Osteoblast (primary cell): ENCODE measurements at regions not wholly inside any gene's neighbourhood (a gene's known extent, or its start where the extent isn't known, plus 50 kb on each side); places are given as distances from the start of the nearest gene placed in this dataset.

Source experiments
- DNase-seq: peaks from one replicate; pipeline ENCODE4 v3.0.0; 2011; ENCODE audit warnings: low spot score, mixed read lengths; ENCODE audit not compliant: insufficient read length; ENCODE audit errors: missing footprints
- H2AFZ ChIP-seq: 2 replicates; pipeline ENCODE4 v1.6.0; 2011; ENCODE audit warnings: mild to moderate bottlenecking, low read length
- H3K27ac ChIP-seq: 2 replicates; pipeline ENCODE4 v1.5.1; 2011; ENCODE audit warnings: mild to moderate bottlenecking, low read depth, low read length, moderate library complexity
- H3K27me3 ChIP-seq: 2 replicates; pipeline ENCODE4 v1.6.0; 2012; ENCODE audit warnings: mild to moderate bottlenecking, control low read depth, inconsistent platforms, low read length, moderate library complexity; ENCODE audit not compliant: insufficient read depth
- H3K36me3 ChIP-seq: 2 replicates; pipeline ENCODE4 v1.5.1; 2011; ENCODE audit warnings: mild to moderate bottlenecking, low read length, control low read depth, moderate library complexity; ENCODE audit not compliant: insufficient read depth
- H3K4me1 ChIP-seq: 2 replicates; pipeline ENCODE4 v1.5.1; 2011; ENCODE audit warnings: mild to moderate bottlenecking, low read length, control low read depth, moderate library complexity; ENCODE audit not compliant: insufficient read depth
- H3K4me2 ChIP-seq: 2 replicates; pipeline ENCODE4 v1.6.0; 2011; ENCODE audit warnings: mild to moderate bottlenecking, low read length; ENCODE audit not compliant: insufficient read depth
- H3K4me3 ChIP-seq: fragments of 200-600 bp; sonication (generic); 3 replicates; pipeline ENCODE4 v1.5.1; 2012; ENCODE audit warnings: mild to moderate bottlenecking, low read length, inconsistent platforms; ENCODE audit not compliant: insufficient read depth
- H3K79me2 ChIP-seq: 2 replicates; pipeline ENCODE4 v1.6.0; 2012; ENCODE audit warnings: mild to moderate bottlenecking, low read length, control low read depth, inconsistent platforms; ENCODE audit not compliant: insufficient read depth
- H3K9me3 ChIP-seq: 2 replicates; pipeline ENCODE4 v1.5.1; 2011; ENCODE audit warnings: low read depth, low read length, control low read depth
- H4K20me1 ChIP-seq: 2 replicates; pipeline ENCODE4 v1.6.0; 2012; ENCODE audit warnings: mild to moderate bottlenecking, low read length, control low read depth; ENCODE audit not compliant: insufficient read depth
- CTCF ChIP-seq: IDR thresholded peaks from 2 replicates; pipeline ENCODE4 v1.5.1; 2011; ENCODE audit warnings: mild to moderate bottlenecking, low read depth, low read length, moderate library complexity; ENCODE audit errors: extremely low read depth

- no peaks in the 10 kb centered on the region for H3K27me3 ChIP-seq
- H4K20me1 ChIP-seq = no peaks in the 10 kb centered on the region
- no peak overlapping the region for H3K4me3 ChIP-seq
- no peak for DNase-seq
- no peak overlapping the region for H3K4me2 ChIP-seq
- no peaks in the 10 kb centered on the region for H3K9me3 ChIP-seq
- no peaks in the 10 kb centered on the region for H3K79me2 ChIP-seq
- no peak for TF ChIP-seq CTCF
- H3K4me1 ChIP-seq = peaks cover 49% of the 10 kb centered on the region
- no peak overlapping the region for H2AFZ ChIP-seq
- H3K36me3 ChIP-seq = no peaks in the 10 kb centered on the region
- no peak overlapping the region for H3K27ac ChIP-seq
These were observed 158.2 kb upstream of the RUNX1 start for GRCh38 chr21:35207322-35207721.

GRCh38 chr21:35206141-35207125 lies 157.3 kb upstream of the RUNX1 start:
- Histone ChIP-seq H3K4me3 (no peak overlapping the region), H3K9me3 (no peaks in the 10 kb centered on the region)
- DNase-seq = no peak

GRCh38 chr21:35204850-35205541 lies 155.9 kb upstream of the RUNX1 start:
- no peaks in the 10 kb centered on the region for H3K79me2 ChIP-seq
- H3K4me2 ChIP-seq = peak overlapping the region; percentile 23
- peak; percentile 58 for DNase-seq

More at GRCh38 chr21:35206141-35207125, 157.3 kb upstream of the RUNX1 start:
- H3K27ac ChIP-seq = no peak overlapping the region
- peaks cover 51% of the 10 kb centered on the region for H3K4me1 ChIP-seq
- H3K4me2 ChIP-seq = no peak overlapping the region
- no peaks in the 10 kb centered on the region for H3K79me2 ChIP-seq
- no peaks in the 10 kb centered on the region for H4K20me1 ChIP-seq
- no peaks in the 10 kb centered on the region for H3K36me3 ChIP-seq
- no peak for TF ChIP-seq CTCF
- peak overlapping the region; percentile 31 for H2AFZ ChIP-seq
- H3K27me3 ChIP-seq = no peaks in the 10 kb centered on the region

More at GRCh38 chr21:35204850-35205541, 155.9 kb upstream of the RUNX1 start:
- Histone ChIP-seq H3K36me3 (no peaks in the 10 kb centered on the region), H4K20me1 (no peaks in the 10 kb centered on the region), H3K27ac (peak overlapping the region; percentile 64), H3K27me3 (no peaks in the 10 kb centered on the region), H2AFZ (peak overlapping the region; percentile 17), H3K4me3 (no peak overlapping the region), H3K4me1 (peaks cover 51% of the 10 kb centered on the region), H3K9me3 (no peaks in the 10 kb centered on the region)
- TF ChIP-seq CTCF = peak; percentile 20
